HepG2 (cell line): ENCODE measurements at regions not wholly inside any gene's neighbourhood (a gene's known extent, or its start where the extent isn't known, plus 50 kb on each side); places are given as distances from the start of the nearest gene placed in this dataset.

Source experiments
- AFF4 ChIP-seq: sonication (generic); formaldehyde crosslinking; IDR thresholded peaks from 2 replicates; pipeline ENCODE4 v1.4.0; 2020; ENCODE audit warnings: missing genetic modification reagents
- BRF2 ChIP-seq: sonication (generic); formaldehyde crosslinking; IDR thresholded peaks from 2 replicates; pipeline ENCODE4 v1.8.1; 2022; ENCODE audit warnings: mild to moderate bottlenecking, missing genetic modification reagents
- CBX2 ChIP-seq, 2 experiments: fragments of 200-600 bp in 1 of 2; sonication (generic); formaldehyde crosslinking in 1 of 2; IDR thresholded peaks; 2 replicates each; pipeline versions ENCODE4 v1.7.0 to v1.8.1; 2018 to 2022; ENCODE audit warnings: low read depth in 2 of 2, low read length in 1 of 2, mild to moderate bottlenecking in 1 of 2, missing genetic modification reagents in 1 of 2
- EHMT2 ChIP-seq: fragments of 200-600 bp; sonication (generic); IDR thresholded peaks from 2 replicates; pipeline ENCODE4 v1.7.0; 2017; ENCODE audit warnings: antibody characterized with exemption, low read depth, low read length, borderline replicate concordance
- ESRRA ChIP-seq: sonication (generic); formaldehyde crosslinking; IDR thresholded peaks from 2 replicates; pipeline ENCODE4 v1.5.1; 2020; ENCODE audit warnings: mild to moderate bottlenecking, low read depth, missing genetic modification reagents
- JARID2 ChIP-seq: sonication (generic); formaldehyde crosslinking; IDR thresholded peaks from 2 replicates; pipeline ENCODE4 v1.8.1; 2023; ENCODE audit warnings: missing genetic modification reagents, inconsistent platforms; ENCODE audit not compliant: insufficient replicate concordance
- JUN ChIP-seq: sonication (generic); formaldehyde crosslinking; IDR thresholded peaks from 2 replicates; pipeline ENCODE4 v1.4.0; 2020; ENCODE audit warnings: mild to moderate bottlenecking, missing genetic modification reagents
- JUNB ChIP-seq: sonication (generic); formaldehyde crosslinking; IDR thresholded peaks from 2 replicates; pipeline ENCODE4 v1.8.0; 2022; ENCODE audit warnings: missing genetic modification reagents, mild to moderate bottlenecking, borderline replicate concordance
- KDM2A ChIP-seq: sonication (generic); formaldehyde crosslinking; IDR thresholded peaks from 2 replicates; pipeline ENCODE4 v1.4.0; 2020; ENCODE audit warnings: low read depth, missing genetic modification reagents, borderline replicate concordance
- MAZ ChIP-seq, 2 experiments: sonication (generic) in 1 of 2; formaldehyde crosslinking in 1 of 2; IDR thresholded peaks; 2 replicates each; pipeline versions ENCODE4 v1.5.0 to v1.6.1; 2012 to 2020; ENCODE audit warnings: low read depth in 2 of 2, mild to moderate bottlenecking in 2 of 2, borderline replicate concordance in 1 of 2, improper control_type of control experiment in 1 of 2, low read length in 1 of 2, missing genetic modification reagents in 1 of 2, moderate library complexity in 1 of 2
- MBNL3 ChIP-seq: fragments of 250-450 bp; sonication (Bioruptor Pico); conservative IDR thresholded peaks from 2 replicates; pipeline ENCODE4 v1.8.0; 2022; ENCODE audit warnings: mild to moderate bottlenecking, inconsistent platforms
- MED8 ChIP-seq: sonication (generic); formaldehyde crosslinking; IDR thresholded peaks from 2 replicates; pipeline ENCODE4 v1.8.1; 2023; ENCODE audit warnings: mild to moderate bottlenecking, missing genetic modification reagents; ENCODE audit not compliant: insufficient replicate concordance
- NBN ChIP-seq: fragments of 450-650 bp; conservative IDR thresholded peaks from 2 replicates; pipeline ENCODE4 v1.6.1; 2017
- NFE2L2 ChIP-seq: fragments of 150-350 bp; IDR thresholded peaks from 2 replicates; pipeline ENCODE4 v1.6.1; 2014; ENCODE audit warnings: low read length
- POLR2A ChIP-seq, 2 experiments: IDR thresholded peaks; 2 replicates each; pipeline ENCODE4 v1.6.1; 2011; ENCODE audit warnings: low read depth in 2 of 2, low read length in 2 of 2, mild to moderate bottlenecking in 1 of 2, moderate library complexity in 1 of 2; ENCODE audit not compliant: insufficient read depth in 1 of 2
- SIN3B ChIP-seq: fragments of 150-350 bp; IDR thresholded peaks from 2 replicates; pipeline ENCODE4 v1.6.1; 2014; ENCODE audit warnings: low read length
- TEAD3 ChIP-seq: optimal IDR thresholded peaks from 2 replicates; pipeline ENCODE3; 2016; ENCODE audit warnings: borderline replicate concordance
- ZNF18 ChIP-seq: sonication (generic); formaldehyde crosslinking; IDR thresholded peaks from 2 replicates; pipeline ENCODE4 v1.8.0; 2022; ENCODE audit warnings: mild to moderate bottlenecking, missing genetic modification reagents; ENCODE audit not compliant: insufficient replicate concordance
- ZNF232 ChIP-seq: sonication (generic); formaldehyde crosslinking; IDR thresholded peaks from 2 replicates; pipeline ENCODE4 v1.4.0; 2020; ENCODE audit warnings: missing genetic modification reagents, borderline replicate concordance
- ZNF256 ChIP-seq: sonication (generic); formaldehyde crosslinking; conservative IDR thresholded peaks from 2 replicates; pipeline ENCODE4 v1.4.0; 2020; ENCODE audit warnings: missing genetic modification reagents
- ZNF432 ChIP-seq: sonication (generic); formaldehyde crosslinking; IDR thresholded peaks from 2 replicates; pipeline ENCODE4 v1.5.0; 2020; ENCODE audit warnings: missing genetic modification reagents, mild to moderate bottlenecking, borderline replicate concordance
- ZNF703 ChIP-seq: sonication (generic); formaldehyde crosslinking; IDR thresholded peaks from 2 replicates; pipeline ENCODE4 v1.5.1; 2020; ENCODE audit warnings: missing genetic modification reagents, mild to moderate bottlenecking, moderate library complexity, borderline replicate concordance
- ZSCAN5A ChIP-seq: sonication (generic); formaldehyde crosslinking; IDR thresholded peaks from 2 replicates; pipeline ENCODE4 v1.8.0; 2022; ENCODE audit warnings: mild to moderate bottlenecking, missing genetic modification reagents, borderline replicate concordance

GRCh38 chr3:145649368-145649887 is 511.6 kb downstream of the PLOD2 start (continued):
- TF ChIP-seq AFF4 (CRISPR knock-in tag) (no peak), MED8 (CRISPR knock-in tag) (no peak), ZNF256 (CRISPR knock-in tag) (no peak), MBNL3 (CRISPR knock-in tag) (no peak), POLR2A (IDR thresholded peaks at IDR 0.05; ENCODE audit: insufficient read depth in 1 of 2, low read depth in 2 of 2, low read length in 2 of 2) (no peak), TEAD3 (peak; percentile 31), ZNF18 (CRISPR knock-in tag) (no peak), JUN (CRISPR knock-in tag) (no peak), ZNF703 (CRISPR knock-in tag) (no peak), MAZ (IDR thresholded peaks at IDR 0.05; ENCODE audit: borderline replicate concordance, low read depth, low read length) (no peak), MAZ (CRISPR knock-in tag; IDR thresholded peaks at IDR 0.05; ENCODE audit: low read depth) (no peak), NFE2L2 (no peak), KDM2A (CRISPR knock-in tag) (no peak), ZNF432 (CRISPR knock-in tag) (no peak), NBN (no peak), JARID2 (CRISPR knock-in tag) (no peak), ZSCAN5A (CRISPR knock-in tag) (no peak; the same call in 1 of the 2 replicates), EHMT2 (peak; percentile 74; the same call in 1 of the 2 replicates), BRF2 (CRISPR knock-in tag) (no peak), JUNB (CRISPR knock-in tag) (no peak), CBX2 (IDR thresholded peaks at IDR 0.05; ENCODE audit: low read depth, low read length) (no peak), CBX2 (CRISPR knock-in tag; IDR thresholded peaks at IDR 0.05; ENCODE audit: low read depth) (no peak), ZNF232 (CRISPR knock-in tag) (no peak), ESRRA (CRISPR knock-in tag) (no peak), SIN3B (no peak)
